ENCODE measurements at regions not wholly inside any gene's neighbourhood (a gene's known extent, or its start where the extent isn't known, plus 50 kb on each side); places are given as distances from the start of the nearest gene placed in this dataset.

DNA sequence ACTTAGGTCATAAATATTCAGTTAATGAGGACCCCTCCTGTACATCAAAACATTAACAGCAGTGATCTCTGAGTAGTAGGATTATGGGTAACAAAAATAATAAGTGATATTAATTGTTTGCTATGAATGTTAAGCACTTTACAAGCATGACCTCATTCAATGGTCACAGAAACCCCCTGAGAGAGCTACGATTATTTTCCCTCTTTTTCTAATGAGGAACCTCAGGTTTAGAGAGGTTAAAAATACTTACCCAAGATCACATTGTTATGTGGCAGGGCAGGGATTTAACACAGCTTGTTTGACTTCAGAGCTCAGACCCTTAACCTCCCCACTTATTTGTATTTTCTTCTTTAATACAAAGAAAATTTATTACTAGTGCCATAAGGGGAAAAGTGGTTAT lies 228.2 kb downstream of the TBL1XR1 start:
- no peak overlapping the region for H2AFZ ChIP-seq (ENCODE audit: low read depth)
- H3K4me3 ChIP-seq (IDR thresholded peaks at IDR 0.05; ENCODE audit: insufficient read depth, low read depth, low read length): no peak overlapping the region
- TF ChIP-seq, protein P1, sequence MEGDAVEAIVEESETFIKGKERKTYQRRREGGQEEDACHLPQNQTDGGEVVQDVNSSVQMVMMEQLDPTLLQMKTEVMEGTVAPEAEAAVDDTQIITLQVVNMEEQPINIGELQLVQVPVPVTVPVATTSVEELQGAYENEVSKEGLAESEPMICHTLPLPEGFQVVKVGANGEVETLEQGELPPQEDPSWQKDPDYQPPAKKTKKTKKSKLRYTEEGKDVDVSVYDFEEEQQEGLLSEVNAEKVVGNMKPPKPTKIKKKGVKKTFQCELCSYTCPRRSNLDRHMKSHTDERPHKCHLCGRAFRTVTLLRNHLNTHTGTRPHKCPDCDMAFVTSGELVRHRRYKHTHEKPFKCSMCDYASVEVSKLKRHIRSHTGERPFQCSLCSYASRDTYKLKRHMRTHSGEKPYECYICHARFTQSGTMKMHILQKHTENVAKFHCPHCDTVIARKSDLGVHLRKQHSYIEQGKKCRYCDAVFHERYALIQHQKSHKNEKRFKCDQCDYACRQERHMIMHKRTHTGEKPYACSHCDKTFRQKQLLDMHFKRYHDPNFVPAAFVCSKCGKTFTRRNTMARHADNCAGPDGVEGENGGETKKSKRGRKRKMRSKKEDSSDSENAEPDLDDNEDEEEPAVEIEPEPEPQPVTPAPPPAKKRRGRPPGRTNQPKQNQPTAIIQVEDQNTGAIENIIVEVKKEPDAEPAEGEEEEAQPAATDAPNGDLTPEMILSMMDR (conservative IDR thresholded peaks at IDR 0.05; ENCODE audit: low read depth, low read length): no peak
- no peak overlapping the region for H3K9ac ChIP-seq
- H3K4me1 ChIP-seq (ENCODE audit: low read depth, poor library complexity, severe bottlenecking): peaks cover 9% of the 10 kb centered on the region
- H3K27me3 ChIP-seq (ENCODE audit: insufficient read depth, low read depth): no peaks in the 10 kb centered on the region
- no peaks in the 10 kb centered on the region for H4K20me1 ChIP-seq (ENCODE audit: insufficient read depth)
- H3K79me2 ChIP-seq (ENCODE audit: insufficient read depth, low read depth): no peaks in the 10 kb centered on the region
- H3K36me3 ChIP-seq (ENCODE audit: insufficient read depth): no peaks in the 10 kb centered on the region
- H3K27ac ChIP-seq: no peak overlapping the region
- no peak overlapping the region for H3K4me2 ChIP-seq

DNA sequence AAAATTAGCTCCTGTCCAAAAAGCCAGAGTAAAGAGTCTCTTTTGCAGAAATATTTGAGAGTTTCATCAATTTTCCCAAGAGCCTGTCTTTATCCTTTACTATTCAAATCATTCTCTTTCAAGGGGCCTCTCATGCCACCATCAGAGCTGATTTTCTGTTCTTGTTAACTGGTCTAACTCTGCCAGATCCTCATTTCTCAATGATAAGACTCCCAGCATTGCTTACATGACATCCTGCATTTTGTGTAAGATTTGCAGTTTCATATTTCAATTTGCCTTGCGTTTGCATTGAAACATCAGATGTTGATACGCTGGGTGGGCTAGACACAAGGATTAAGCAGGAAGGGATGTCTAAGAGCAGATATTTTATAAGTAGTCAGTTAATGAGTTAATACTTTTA lies 228.7 kb downstream of the TBL1XR1 start:
- no peak overlapping the region for H3K9ac ChIP-seq
- no peaks in the 10 kb centered on the region for H3K36me3 ChIP-seq (ENCODE audit: insufficient read depth)
- no peak overlapping the region for H2AFZ ChIP-seq (ENCODE audit: low read depth)
- H3K79me2 ChIP-seq (ENCODE audit: insufficient read depth, low read depth): no peaks in the 10 kb centered on the region
- TF ChIP-seq, protein P1 (conservative IDR thresholded peaks at IDR 0.05; ENCODE audit: low read depth, low read length): no peak
- H3K4me3 ChIP-seq (IDR thresholded peaks at IDR 0.05; ENCODE audit: insufficient read depth, low read depth, low read length): no peak overlapping the region
- H3K27ac ChIP-seq: no peak overlapping the region
- no peak overlapping the region for H3K4me2 ChIP-seq
- H3K27me3 ChIP-seq (ENCODE audit: insufficient read depth, low read depth): no peaks in the 10 kb centered on the region
- peaks cover 9% of the 10 kb centered on the region for H3K4me1 ChIP-seq (ENCODE audit: low read depth, poor library complexity, severe bottlenecking)
- no peaks in the 10 kb centered on the region for H4K20me1 ChIP-seq (ENCODE audit: insufficient read depth)

DNA sequence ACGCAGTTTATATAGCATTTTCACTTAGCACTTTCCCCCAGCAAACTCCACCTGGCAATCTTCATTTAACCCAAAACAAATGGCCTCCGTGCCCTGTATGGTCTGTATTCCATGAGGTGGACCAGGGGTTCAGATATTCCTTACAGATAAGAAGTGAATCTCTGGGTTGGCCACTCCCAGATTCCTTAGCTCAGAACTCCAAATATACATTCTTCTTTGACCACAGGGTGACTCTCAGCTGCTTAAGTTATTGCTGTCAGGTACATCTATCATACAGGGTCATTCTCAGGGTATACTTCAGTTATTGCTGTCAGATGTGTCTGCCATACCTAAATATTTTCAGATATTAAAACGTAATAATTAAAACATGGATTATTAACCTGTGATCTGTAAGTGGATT lies 229.8 kb downstream of the TBL1XR1 start:
- no peaks in the 10 kb centered on the region for H3K36me3 ChIP-seq (ENCODE audit: insufficient read depth)
- peaks cover 9% of the 10 kb centered on the region for H3K4me1 ChIP-seq (ENCODE audit: low read depth, poor library complexity, severe bottlenecking)
- H3K4me2 ChIP-seq: no peak overlapping the region
- TF ChIP-seq, protein P1 (conservative IDR thresholded peaks at IDR 0.05; ENCODE audit: low read depth, low read length): no peak
- no peak overlapping the region for H3K4me3 ChIP-seq (IDR thresholded peaks at IDR 0.05; ENCODE audit: insufficient read depth, low read depth, low read length)
- H3K9ac ChIP-seq: no peak overlapping the region
- no peaks in the 10 kb centered on the region for H3K27me3 ChIP-seq (ENCODE audit: insufficient read depth, low read depth)
- H2AFZ ChIP-seq (ENCODE audit: low read depth): no peak overlapping the region
- no peaks in the 10 kb centered on the region for H4K20me1 ChIP-seq (ENCODE audit: insufficient read depth)
- H3K79me2 ChIP-seq (ENCODE audit: insufficient read depth, low read depth): no peaks in the 10 kb centered on the region
- no peak overlapping the region for H3K27ac ChIP-seq

DNA sequence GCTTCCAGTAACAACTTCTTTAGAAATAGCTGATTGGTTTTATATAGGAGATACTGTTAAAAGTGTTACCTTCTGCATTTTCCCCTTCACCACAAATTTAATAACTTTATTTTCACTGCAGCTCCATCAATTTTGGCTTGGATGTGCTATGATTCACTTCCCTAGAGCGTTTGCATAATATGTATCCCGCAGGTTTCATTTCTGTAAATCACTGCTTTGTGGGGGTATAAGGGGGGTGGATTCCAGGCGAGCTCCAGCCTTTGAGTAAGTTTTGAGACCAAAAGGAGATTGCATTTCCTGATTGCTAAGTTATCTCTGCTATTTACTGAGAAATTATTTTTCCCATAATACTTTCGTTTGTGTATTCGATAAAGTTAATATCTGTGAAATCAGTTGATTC lies 232.6 kb downstream of the TBL1XR1 start:
- TF ChIP-seq, protein P1 (conservative IDR thresholded peaks at IDR 0.05; ENCODE audit: low read depth, low read length): no peak
- no peaks in the 10 kb centered on the region for H4K20me1 ChIP-seq (ENCODE audit: insufficient read depth)
- H3K27ac ChIP-seq: no peak overlapping the region
- no peak overlapping the region for H3K4me2 ChIP-seq
- no peak overlapping the region for H3K9ac ChIP-seq
- H3K4me3 ChIP-seq (IDR thresholded peaks at IDR 0.05; ENCODE audit: insufficient read depth, low read depth, low read length): no peak overlapping the region
- no peaks in the 10 kb centered on the region for H3K36me3 ChIP-seq (ENCODE audit: insufficient read depth)
- H3K79me2 ChIP-seq (ENCODE audit: insufficient read depth, low read depth): no peaks in the 10 kb centered on the region
- H3K4me1 ChIP-seq (ENCODE audit: low read depth, poor library complexity, severe bottlenecking): peaks cover 9% of the 10 kb centered on the region
- no peak overlapping the region for H2AFZ ChIP-seq (ENCODE audit: low read depth)
- no peaks in the 10 kb centered on the region for H3K27me3 ChIP-seq (ENCODE audit: insufficient read depth, low read depth)

Data from KMS-11 (cell line).